Nucleus accumbens (tissue), 56 donors: ENCODE measurements at regions not wholly inside any gene's neighbourhood (a gene's known extent, or its start where the extent isn't known, plus 50 kb on each side); places are given as distances from the start of the nearest gene placed in this dataset.
A peak's percentile ranks its signal among the peaks of the same experiment; 100 is the strongest.
"Not testable (repeated sequence)": the region's sequence is repeated elsewhere in the genome, so short reads cannot be mapped to it uniquely, and the experiment has no call there.

Experiments used
- DNase-seq, 56 donors: peaks; one replicate each; lab custom pipeline; 2025; lab: John Stamatoyannopoulos, UW

GRCh38 chr5:56632939-56633338 lies 182.4 kb upstream of the MAP3K1 start:
- no peak for DNase-seq

DNA sequence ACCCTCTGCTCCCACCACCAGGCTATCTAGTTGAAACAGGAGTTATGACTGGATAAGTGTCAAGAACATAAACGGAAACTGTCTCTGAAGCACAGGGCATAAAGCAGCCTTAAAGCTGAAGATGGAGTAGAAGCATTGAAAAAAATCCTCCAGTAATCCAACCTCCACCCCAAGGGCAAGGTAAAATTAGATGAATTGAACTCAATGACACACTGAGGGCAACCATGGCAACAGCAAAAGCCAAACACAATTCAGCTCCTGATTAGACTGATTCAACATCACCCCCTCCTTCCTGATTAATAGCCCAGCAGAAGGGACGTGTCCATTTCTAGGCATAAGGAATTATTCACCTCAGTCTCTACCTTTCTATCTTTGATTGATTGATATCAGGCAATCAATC lies 183.2 kb upstream of the MAP3K1 start:
- DNase-seq, result peak in 2 of 56 donors; percentile 0 to 4

DNA sequence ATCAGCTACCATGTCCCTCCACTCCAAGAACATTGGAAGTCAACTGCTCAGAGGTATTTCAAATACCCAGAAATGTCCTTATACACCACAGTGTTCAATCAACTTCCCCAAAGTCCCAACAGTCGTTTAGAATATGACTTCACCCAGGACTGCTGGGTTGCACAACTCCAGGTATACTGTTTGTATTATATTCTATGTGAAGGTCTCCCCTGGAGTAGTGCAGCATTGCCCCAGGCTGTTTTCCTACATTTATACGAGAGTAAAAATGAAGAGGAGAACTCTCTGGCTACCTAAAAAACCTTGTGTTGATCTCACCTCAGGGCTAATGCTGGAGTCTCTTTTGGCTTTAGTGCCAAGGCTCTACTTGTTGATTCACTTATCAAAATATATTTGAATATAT lies 183.6 kb upstream of the MAP3K1 start:
- DNase-seq, result no peak

GRCh38 chr5:56628616-56629015 lies 186.7 kb upstream of the MAP3K1 start:
- not testable (repeated sequence) for DNase-seq

DNA sequence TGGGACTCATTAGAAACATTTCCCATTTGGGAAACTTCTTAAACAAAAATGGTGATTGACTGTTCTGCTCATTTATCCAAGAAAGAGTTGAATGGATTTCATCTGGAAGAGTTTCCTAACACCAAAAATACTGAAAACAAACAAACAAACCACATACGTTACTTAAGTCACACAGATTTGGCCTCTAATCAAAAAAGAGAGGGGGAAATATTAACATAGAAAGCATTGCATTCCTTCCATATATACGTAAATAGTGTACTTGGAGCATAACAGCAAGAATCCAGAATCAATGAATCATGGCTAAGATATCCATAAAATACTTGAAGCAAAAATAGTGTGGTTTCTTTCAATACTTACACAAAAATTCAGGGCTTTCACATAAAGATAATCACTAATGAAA lies 189.8 kb upstream of the MAP3K1 start:
- DNase-seq, result no peak

GRCh38 chr5:56624751-56625150 lies 190.6 kb upstream of the MAP3K1 start:
- DNase-seq, result no peak

DNA sequence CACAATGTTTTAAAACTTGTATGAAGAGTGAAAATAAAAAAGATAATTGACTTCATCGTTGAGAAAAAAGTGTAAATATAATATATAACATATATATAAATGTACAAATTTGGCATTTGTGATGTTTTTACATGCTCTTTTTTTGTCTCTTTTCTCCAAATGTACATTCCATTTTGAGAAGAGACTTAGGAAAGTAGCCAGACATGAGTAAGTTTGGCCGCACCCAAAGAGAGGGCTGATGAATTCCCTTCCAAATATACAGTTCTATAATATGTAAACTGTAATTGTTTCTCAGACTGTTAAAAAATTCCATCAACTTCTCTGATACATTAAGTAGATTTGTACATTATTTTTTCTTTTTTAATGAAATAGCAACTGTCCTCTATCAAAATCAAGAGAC lies 193.2 kb upstream of the MAP3K1 start:
- DNase-seq, result no peak

DNA sequence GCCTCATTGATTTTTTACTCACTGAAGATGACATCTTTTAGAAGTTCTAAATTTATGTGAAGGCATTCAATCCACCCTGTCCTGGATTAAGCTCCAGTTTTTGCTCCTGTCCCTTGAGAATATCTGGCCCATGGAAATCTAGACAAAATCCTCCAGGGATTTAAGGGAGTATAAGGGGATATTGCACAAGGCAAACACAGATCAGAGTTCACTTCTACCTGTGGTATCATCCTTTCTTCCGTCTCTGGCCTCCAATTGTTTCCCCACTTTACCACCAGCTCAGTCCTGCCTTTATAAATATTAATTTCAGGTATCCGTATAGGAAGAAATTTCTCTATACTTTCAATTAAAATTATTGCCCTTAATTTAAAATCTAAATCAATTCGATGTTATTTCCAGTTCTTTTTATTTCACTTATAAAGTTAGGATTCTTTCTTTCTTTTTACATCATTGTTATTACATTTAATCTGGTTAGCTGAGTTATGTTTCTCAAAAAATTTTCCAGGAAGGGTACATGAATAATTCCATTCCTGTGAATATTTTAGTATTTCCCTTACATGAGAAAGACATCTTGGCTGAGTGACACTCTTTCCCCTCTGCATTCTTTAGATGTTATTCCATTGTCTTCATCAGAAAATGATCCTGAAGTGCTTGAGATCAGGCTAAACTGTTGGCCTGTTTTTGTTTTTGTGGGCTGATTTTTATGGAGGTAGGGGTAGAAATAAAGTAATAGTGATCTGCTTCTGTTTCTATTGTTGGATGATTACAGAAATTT lies 194.3 kb upstream of the MAP3K1 start:
- DNase-seq, result no peak

DNA sequence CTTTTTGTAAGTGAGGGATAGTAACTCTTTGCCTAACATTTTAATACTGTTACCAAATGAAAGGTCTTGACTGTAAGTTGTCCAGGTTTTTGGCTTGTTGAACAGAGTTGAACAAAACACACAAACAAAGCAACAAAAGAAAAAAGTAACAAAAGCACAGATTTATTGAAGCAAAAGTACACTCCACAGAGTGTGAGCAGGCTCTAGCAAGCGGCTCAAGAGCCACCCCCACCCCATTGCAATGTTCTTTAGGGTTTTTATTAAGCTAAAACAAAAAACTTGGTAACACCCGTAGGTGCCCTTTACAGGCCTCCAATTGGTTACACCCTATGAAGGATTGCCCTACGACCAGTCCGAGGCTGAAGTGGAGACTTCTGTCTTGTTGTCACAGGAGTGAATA lies 197.4 kb upstream of the MAP3K1 start:
- no peak for DNase-seq

DNA sequence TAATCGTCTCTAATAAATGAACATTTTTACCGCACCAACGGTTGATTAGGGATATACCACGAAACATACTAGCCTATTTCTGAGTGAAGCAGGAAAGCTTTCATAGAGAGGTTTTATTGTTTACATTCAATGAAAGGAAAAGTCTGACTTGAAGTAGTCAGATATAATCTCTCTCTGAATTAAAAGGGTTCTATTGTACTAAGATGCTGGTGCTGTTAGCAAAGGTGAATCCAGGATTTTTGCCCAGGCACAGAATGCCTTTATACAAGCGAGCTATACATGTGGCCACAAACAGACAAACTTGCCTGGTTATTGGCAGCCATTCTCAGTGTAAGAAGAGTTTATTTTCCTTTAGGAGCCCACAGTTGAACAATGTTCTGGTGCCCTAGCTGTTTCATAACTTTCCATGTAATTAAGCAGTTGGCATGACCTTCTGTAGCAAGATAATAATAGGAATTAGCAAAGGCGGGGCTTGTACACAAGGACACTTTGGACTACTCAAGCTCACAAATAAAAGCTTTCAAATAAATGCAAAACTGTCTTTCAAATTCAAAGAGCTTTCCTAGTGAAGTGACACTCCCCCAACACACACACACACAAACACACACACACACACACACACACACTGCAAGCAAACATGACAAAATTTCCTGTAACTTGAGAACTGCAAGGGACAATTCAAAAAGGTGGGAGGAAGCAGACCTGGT lies 198.7 kb upstream of the MAP3K1 start:
- DNase-seq, result no peak

GRCh38 chr5:56615361-56616153 lies 199.8 kb upstream of the MAP3K1 start:
- no peak for DNase-seq

- no peak for DNase-seq
Observed at GRCh38 chr5:56612759-56613158, 202.6 kb upstream of the MAP3K1 start.

GRCh38 chr5:56612353-56612752 lies 203.0 kb upstream of the MAP3K1 start:
- DNase-seq, result no peak

DNA sequence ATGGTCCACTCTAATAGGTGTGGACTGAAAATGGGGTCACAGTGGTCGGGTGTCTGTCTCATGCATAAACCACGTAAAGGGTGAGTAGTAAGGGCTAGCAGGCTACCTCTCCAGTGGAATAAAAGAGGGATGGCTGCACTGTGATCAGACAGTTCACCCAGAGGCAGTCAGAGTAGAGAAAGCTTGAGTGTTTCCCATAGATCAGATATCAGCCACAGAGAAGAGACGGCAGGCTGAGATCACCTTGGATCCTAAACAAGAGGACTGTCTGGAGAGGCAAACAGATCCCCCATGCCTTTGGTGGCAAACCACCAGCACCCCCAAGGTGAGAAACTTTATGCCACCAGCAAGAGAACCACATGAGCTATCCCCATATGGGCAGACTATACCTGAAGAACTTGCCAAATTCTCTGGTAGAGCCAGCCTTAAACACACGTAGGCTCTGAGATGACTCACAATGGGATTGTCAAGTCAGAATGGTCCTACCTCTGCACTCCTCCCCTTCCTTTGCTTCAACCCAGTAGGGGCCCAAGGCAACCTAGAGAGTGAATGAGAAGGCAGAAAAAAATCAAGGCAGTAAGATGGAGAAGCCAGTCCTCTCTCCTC lies 205.2 kb upstream of the MAP3K1 start:
- no peak for DNase-seq

GRCh38 chr5:56608217-56608925 lies 207.0 kb upstream of the MAP3K1 start:
- DNase-seq, result peak in 3 of 56 donors; percentile 4 to 7 (median 4)

DNA sequence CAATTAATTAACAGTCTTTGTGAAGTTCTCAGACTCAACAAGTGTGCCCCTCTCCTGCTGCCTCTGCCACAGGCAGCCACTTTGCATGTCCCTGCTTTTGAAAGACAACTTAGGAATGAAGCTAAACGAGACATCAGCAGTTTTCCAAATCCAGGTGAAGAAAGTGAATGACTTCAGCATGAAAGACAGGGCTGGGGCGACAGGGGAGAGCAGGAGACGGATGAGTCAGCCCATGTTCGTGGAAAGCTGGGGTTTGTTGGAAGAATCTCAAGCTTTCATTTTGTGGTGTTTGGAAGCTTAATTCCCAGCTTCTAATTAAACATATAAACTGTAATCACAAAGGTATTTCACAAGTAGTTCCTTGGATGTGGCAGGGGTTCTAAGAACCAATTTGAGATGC lies 207.8 kb upstream of the MAP3K1 start:
- peak in 4 of 56 donors; percentile 6 to 38 (median 8) for DNase-seq

GRCh38 chr5:56607074-56607473 lies 208.3 kb upstream of the MAP3K1 start:
- DNase-seq, result no peak

- no peak for DNase-seq
Observed at GRCh38 chr5:56606192-56606591, 209.2 kb upstream of the MAP3K1 start.

DNA sequence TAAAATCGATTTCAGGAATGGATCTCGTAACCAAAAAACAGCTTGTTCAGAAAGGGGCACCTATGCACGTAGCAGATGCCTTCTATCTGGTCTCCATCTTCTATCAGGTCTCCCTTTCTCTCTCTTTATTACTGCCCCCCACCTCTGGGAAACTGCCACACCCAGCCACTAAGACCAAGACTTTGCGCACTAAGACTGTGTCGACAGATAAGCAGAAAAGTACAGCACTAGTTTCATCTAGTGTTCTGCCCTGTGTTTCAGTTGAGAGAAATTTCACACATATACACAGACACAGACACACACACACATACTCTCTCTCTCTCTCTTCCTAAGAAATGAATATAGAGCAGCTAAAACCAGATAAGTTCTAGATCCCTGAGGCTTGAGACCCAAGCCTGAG lies 210.1 kb upstream of the MAP3K1 start:
- DNase-seq, result no peak

- DNase-seq, result peak in 2 of 56 donors; percentile 10 to 12
Observed at GRCh38 chr5:56601641-56602071, 213.7 kb upstream of the MAP3K1 start.
